Lower leg skin (tissue), 3 donors: ENCODE measurements at regions not wholly inside any gene's neighbourhood (a gene's known extent, or its start where the extent isn't known, plus 50 kb on each side); places are given as distances from the start of the nearest gene placed in this dataset.

Experiments used
- POLR2A ChIP-seq, 2 donors: fragments of 450-650 bp; IDR thresholded peaks; one replicate each; pipeline ENCODE4 v1.6.1; 2016 to 2017; ENCODE audit warnings: antibody characterized with exemption in 2 of 2, mild to moderate bottlenecking in 1 of 2, moderate library complexity in 1 of 2
- TF ChIP-seq, protein P1 (sequence below), 3 donors: fragments of 450-650 bp; IDR thresholded peaks; one replicate each; pipeline ENCODE4 v1.5.1; 2016; ENCODE audit warnings: antibody characterized with exemption in 3 of 3, mild to moderate bottlenecking in 3 of 3, moderate library complexity in 2 of 3

DNA sequence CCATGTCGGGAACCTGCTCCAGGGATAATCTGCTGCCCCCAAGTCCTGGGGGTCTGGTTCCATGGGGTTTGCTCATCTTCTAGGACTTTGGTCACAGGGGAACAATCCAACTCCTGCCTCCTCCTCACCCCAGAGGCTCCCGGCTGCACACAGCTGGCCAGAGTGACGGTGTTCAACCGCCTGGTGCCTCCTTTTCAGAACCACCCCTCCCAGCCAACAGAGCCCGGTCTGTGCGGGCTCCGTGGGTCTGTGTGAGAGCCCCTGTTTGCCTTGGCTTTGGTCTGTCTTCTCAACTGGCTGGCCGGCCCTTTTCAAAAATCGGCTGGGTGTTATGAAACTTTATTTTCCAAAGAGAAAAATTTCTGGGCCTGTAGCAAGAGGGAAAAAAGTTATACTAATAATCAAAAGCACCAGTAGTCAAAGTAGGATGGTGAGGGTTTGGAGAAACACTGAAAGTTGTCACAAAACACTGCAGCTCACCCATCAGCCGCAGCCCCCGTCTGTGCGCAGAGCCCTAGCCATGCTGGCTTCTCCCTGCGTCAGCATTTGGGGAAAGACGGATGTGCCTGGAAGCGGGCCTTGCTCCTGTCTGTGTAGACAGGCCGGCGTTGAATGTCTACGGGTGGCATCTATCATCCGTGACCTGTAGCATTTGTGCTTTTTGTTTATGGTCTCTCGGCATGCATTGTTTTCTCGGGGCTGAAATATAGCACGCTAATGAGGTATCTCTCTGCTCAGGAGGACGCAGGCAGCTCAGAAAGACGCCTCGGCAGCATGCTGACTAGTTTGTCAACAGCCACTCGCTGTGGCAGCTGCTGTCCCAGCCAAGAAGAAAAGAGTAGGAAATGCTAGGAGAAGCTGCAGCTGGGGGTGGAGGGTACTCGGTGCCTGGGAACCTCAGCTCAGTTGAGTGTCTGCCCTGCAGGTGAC lies 138.6 kb downstream of the GLI2 start:
- no peak for TF ChIP-seq POLR2A (IDR thresholded peaks at IDR 0.05)
- TF ChIP-seq, protein P1, sequence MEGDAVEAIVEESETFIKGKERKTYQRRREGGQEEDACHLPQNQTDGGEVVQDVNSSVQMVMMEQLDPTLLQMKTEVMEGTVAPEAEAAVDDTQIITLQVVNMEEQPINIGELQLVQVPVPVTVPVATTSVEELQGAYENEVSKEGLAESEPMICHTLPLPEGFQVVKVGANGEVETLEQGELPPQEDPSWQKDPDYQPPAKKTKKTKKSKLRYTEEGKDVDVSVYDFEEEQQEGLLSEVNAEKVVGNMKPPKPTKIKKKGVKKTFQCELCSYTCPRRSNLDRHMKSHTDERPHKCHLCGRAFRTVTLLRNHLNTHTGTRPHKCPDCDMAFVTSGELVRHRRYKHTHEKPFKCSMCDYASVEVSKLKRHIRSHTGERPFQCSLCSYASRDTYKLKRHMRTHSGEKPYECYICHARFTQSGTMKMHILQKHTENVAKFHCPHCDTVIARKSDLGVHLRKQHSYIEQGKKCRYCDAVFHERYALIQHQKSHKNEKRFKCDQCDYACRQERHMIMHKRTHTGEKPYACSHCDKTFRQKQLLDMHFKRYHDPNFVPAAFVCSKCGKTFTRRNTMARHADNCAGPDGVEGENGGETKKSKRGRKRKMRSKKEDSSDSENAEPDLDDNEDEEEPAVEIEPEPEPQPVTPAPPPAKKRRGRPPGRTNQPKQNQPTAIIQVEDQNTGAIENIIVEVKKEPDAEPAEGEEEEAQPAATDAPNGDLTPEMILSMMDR (IDR thresholded peaks at IDR 0.05): no peak
